ENCODE measurements at regions not wholly inside any gene's neighbourhood (a gene's known extent, or its start where the extent isn't known, plus 50 kb on each side); places are given as distances from the start of the nearest gene placed in this dataset.

- intact Hi-C loops (cut with DNase I; ENCODE audit: low total_unique reads): no loop called here
- H3K4me3 ChIP-seq (ENCODE audit: low read depth, poor library complexity, severe bottlenecking): no peak overlapping the region
- 51 to 58% methylated on average over 2 of the region's 2 CpGs for WGBS, 2 donors
- TF ChIP-seq POLR2A (IDR thresholded peaks at IDR 0.05) (no peak), CTCF (IDR thresholded peaks at IDR 0.05) (no peak)
- DNase-seq (ENCODE audit: low spot score in 2 of 2): no peak
Observed at GRCh38 chr2:4180631-4181030, 477.3 kb downstream of the DCDC2C start.

GRCh38 chr2:4181062-4181461, 477.7 kb downstream of the DCDC2C start:
- intact Hi-C loops (cut with DNase I; ENCODE audit: low total_unique reads): no loop called here
- 50 to 84% methylated on average over 1 of the region's 1 CpG for WGBS, 2 donors
- DNase-seq (ENCODE audit: low spot score in 2 of 2): no peak

GRCh38 chr2:4188561-4188960, 485.2 kb downstream of the DCDC2C start:
- WGBS, 2 donors: 90 to 95% methylated on average over 2 of the region's 2 CpGs
- no peak for DNase-seq (ENCODE audit: low spot score in 2 of 2)
- intact Hi-C loops (cut with DNase I; ENCODE audit: low total_unique reads): no loop called here
- no peak for TF ChIP-seq CTCF (IDR thresholded peaks at IDR 0.05)
- H3K4me3 ChIP-seq (ENCODE audit: low read depth, poor library complexity, severe bottlenecking): no peak overlapping the region

More at GRCh38 chr2:4181062-4181461, 477.7 kb downstream of the DCDC2C start:
- no peak overlapping the region for H3K4me3 ChIP-seq (ENCODE audit: low read depth, poor library complexity, severe bottlenecking)
- TF ChIP-seq POLR2A (IDR thresholded peaks at IDR 0.05): no peak
- no peak for TF ChIP-seq CTCF (IDR thresholded peaks at IDR 0.05)

GRCh38 chr2:4190548-4190947, 487.2 kb downstream of the DCDC2C start:
- no peak for DNase-seq (ENCODE audit: low spot score in 2 of 2)
- intact Hi-C loops (cut with DNase I; ENCODE audit: low total_unique reads): no loop called here
- H3K4me3 ChIP-seq (ENCODE audit: low read depth, poor library complexity, severe bottlenecking): no peak overlapping the region
- TF ChIP-seq CTCF (IDR thresholded peaks at IDR 0.05) (no peak), POLR2A (IDR thresholded peaks at IDR 0.05) (no peak)
- WGBS, 2 donors: 43 to 60% methylated on average over 5 of the region's 5 CpGs

- 80 to 82% methylated on average over 2 of the region's 2 CpGs for WGBS, 2 donors
- intact Hi-C loops (cut with DNase I; ENCODE audit: low total_unique reads): no loop called here
- H3K4me3 ChIP-seq (ENCODE audit: low read depth, poor library complexity, severe bottlenecking): no peak overlapping the region
- TF ChIP-seq POLR2A (IDR thresholded peaks at IDR 0.05): no peak
- DNase-seq (ENCODE audit: low spot score in 2 of 2): no peak
Observed at GRCh38 chr2:4192119-4192518, 488.7 kb downstream of the DCDC2C start.

GRCh38 chr2:4214444-4215205, 511.2 kb downstream of the DCDC2C start:
- 72 to 74% methylated on average over 10 of the region's 10 CpGs for WGBS, 2 donors

More at GRCh38 chr2:4214444-4215205, 511.2 kb downstream of the DCDC2C start:
- no peak for DNase-seq (ENCODE audit: low spot score in 2 of 2)
- H3K4me3 ChIP-seq (ENCODE audit: low read depth, poor library complexity, severe bottlenecking): no peak overlapping the region
- intact Hi-C loops (cut with DNase I; ENCODE audit: low total_unique reads): no loop called here
- TF ChIP-seq POLR2A (IDR thresholded peaks at IDR 0.05): no peak
- no peak for TF ChIP-seq CTCF (IDR thresholded peaks at IDR 0.05)

Measured in lower leg skin (tissue), 4 donors.